ENCODE measurements at regions not wholly inside any gene's neighbourhood (a gene's known extent, or its start where the extent isn't known, plus 50 kb on each side); places are given as distances from the start of the nearest gene placed in this dataset.

- TF ChIP-seq, protein P1, sequence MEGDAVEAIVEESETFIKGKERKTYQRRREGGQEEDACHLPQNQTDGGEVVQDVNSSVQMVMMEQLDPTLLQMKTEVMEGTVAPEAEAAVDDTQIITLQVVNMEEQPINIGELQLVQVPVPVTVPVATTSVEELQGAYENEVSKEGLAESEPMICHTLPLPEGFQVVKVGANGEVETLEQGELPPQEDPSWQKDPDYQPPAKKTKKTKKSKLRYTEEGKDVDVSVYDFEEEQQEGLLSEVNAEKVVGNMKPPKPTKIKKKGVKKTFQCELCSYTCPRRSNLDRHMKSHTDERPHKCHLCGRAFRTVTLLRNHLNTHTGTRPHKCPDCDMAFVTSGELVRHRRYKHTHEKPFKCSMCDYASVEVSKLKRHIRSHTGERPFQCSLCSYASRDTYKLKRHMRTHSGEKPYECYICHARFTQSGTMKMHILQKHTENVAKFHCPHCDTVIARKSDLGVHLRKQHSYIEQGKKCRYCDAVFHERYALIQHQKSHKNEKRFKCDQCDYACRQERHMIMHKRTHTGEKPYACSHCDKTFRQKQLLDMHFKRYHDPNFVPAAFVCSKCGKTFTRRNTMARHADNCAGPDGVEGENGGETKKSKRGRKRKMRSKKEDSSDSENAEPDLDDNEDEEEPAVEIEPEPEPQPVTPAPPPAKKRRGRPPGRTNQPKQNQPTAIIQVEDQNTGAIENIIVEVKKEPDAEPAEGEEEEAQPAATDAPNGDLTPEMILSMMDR (IDR thresholded peaks at IDR 0.05 in 2 of 3, conservative IDR thresholded peaks at IDR 0.05 in 1 of 3; ENCODE audit: insufficient read depth in 2 of 3, low read depth in 1 of 3, low read length in 3 of 3): no peak
- TF ChIP-seq CHD2 (IDR thresholded peaks at IDR 0.05; ENCODE audit: low read depth, low read length) (no peak), GABPB1 (CRISPR knock-in tag; IDR thresholded peaks at IDR 0.05) (no peak), ZKSCAN1 (IDR thresholded peaks at IDR 0.05; ENCODE audit: low read depth, low read length) (no peak), ZBTB12 (CRISPR knock-in tag; IDR thresholded peaks at IDR 0.05) (no peak), IRF2 (CRISPR knock-in tag; IDR thresholded peaks at IDR 0.05) (no peak), ELK1 (CRISPR knock-in tag; IDR thresholded peaks at IDR 0.05) (no peak), USF1 (CRISPR knock-in tag; IDR thresholded peaks at IDR 0.05) (no peak), ELF1 (tag; IDR thresholded peaks at IDR 0.05) (no peak), POLR2AphosphoS2 (IDR thresholded peaks at IDR 0.05; ENCODE audit: low read length) (no peak), ZNF696 (CRISPR knock-in tag; conservative IDR thresholded peaks at IDR 0.05) (no peak), BHLHE40 (IDR thresholded peaks at IDR 0.05; ENCODE audit: low read length) (no peak)
- TF ChIP-seq, protein P2, sequence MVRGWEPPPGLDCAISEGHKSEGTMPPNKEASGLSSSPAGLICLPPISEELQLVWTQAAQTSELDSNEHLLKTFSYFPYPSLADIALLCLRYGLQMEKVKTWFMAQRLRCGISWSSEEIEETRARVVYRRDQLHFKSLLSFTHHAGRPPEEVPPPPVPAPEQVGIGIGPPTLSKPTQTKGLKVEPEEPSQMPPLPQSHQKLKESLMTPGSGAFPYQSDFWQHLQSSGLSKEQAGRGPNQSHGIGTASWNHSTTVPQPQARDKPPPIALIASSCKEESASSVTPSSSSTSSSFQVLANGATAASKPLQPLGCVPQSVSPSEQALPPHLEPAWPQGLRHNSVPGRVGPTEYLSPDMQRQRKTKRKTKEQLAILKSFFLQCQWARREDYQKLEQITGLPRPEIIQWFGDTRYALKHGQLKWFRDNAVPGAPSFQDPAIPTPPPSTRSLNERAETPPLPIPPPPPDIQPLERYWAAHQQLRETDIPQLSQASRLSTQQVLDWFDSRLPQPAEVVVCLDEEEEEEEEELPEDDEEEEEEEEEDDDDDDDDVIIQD (CRISPR knock-in tag; IDR thresholded peaks at IDR 0.05): no peak
- TF ChIP-seq, protein P3, sequence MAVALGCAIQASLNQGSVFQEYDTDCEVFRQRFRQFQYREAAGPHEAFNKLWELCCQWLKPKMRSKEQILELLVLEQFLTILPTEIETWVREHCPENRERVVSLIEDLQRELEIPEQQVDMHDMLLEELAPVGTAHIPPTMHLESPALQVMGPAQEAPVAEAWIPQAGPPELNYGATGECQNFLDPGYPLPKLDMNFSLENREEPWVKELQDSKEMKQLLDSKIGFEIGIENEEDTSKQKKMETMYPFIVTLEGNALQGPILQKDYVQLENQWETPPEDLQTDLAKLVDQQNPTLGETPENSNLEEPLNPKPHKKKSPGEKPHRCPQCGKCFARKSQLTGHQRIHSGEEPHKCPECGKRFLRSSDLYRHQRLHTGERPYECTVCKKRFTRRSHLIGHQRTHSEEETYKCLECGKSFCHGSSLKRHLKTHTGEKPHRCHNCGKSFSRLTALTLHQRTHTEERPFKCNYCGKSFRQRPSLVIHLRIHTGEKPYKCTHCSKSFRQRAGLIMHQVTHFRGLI (CRISPR knock-in tag; IDR thresholded peaks at IDR 0.05): no peak
Observed at GRCh38 chr3:76723366-76723765, 316.5 kb upstream of the ROBO2 start.

Measured in K562 (cell line).